Left renal pelvis (tissue), 4 donors: ENCODE measurements at regions not wholly inside any gene's neighbourhood (a gene's known extent, or its start where the extent isn't known, plus 50 kb on each side); places are given as distances from the start of the nearest gene placed in this dataset.

ENCODE experiments used
- DNase-seq, 4 donors: peaks; one replicate each; pipeline ENCODE4 v3.0.0-alpha.2; 2013; ENCODE audit warnings: low read depth in 4 of 4, low spot score in 3 of 4

GRCh38 chr11:94717667-94718066 lies 50.5 kb upstream of the AMOTL1 start:
- DNase-seq: no peak
